H1 (cell line): ENCODE measurements at regions not wholly inside any gene's neighbourhood (a gene's known extent, or its start where the extent isn't known, plus 50 kb on each side); places are given as distances from the start of the nearest gene placed in this dataset.

ENCODE experiments used
- RAD21 ChIP-seq, 2 experiments: IDR thresholded peaks in 1 of 2; conservative IDR thresholded peaks in 1 of 2; 2 replicates each; pipeline ENCODE4 v1.6.1; 2011; ENCODE audit warnings: low read depth in 2 of 2, low read length in 2 of 2, improper control_type of control experiment in 1 of 2, inconsistent platforms in 1 of 2, mild to moderate bottlenecking in 1 of 2, moderate library complexity in 1 of 2

- no peak for TF ChIP-seq RAD21 (IDR thresholded peaks at IDR 0.05 in 1 of 2, conservative IDR thresholded peaks at IDR 0.05 in 1 of 2; ENCODE audit: low read depth in 2 of 2, low read length in 2 of 2)
These were observed 1233.4 kb downstream of the ROBO2 start (continued) for GRCh38 chr3:78273326-78273725.
